Right atrium auricular region (tissue), 2 donors: ENCODE measurements at regions not wholly inside any gene's neighbourhood (a gene's known extent, or its start where the extent isn't known, plus 50 kb on each side); places are given as distances from the start of the nearest gene placed in this dataset.

Experiments
- DNase-seq: peaks from one replicate; pipeline ENCODE4 v3.0.0-alpha.2; 2019; ENCODE audit warnings: low spot score
- H3K27ac ChIP-seq, 2 donors: fragments of 200-600 bp; sonication (generic); 1 replicate in 1 of 2; 2 replicates in 1 of 2; pipeline ENCODE4 v1.5.1; 2016 to 2019
- H3K27me3 ChIP-seq, 2 donors: fragments of 200-600 bp; sonication (generic); one replicate each; pipeline versions ENCODE4 v1.5.1 to v1.6.0; 2017 to 2019
- H3K36me3 ChIP-seq: fragments of 200-600 bp; sonication (generic); one replicate; pipeline ENCODE4 v1.5.1; 2016
- H3K4me1 ChIP-seq, 2 donors: fragments of 200-600 bp; sonication (generic); one replicate each; pipeline versions ENCODE4 v1.5.1 to v1.6.0; 2017 to 2019
- H3K4me3 ChIP-seq, 2 donors: fragments of 200-600 bp; sonication (generic); 1 replicate in 1 of 2; 2 replicates in 1 of 2; pipeline ENCODE4 v1.5.1; 2017 to 2019; ENCODE audit warnings: mild to moderate bottlenecking in 1 of 2, moderate library complexity in 1 of 2
- H3K9me3 ChIP-seq, 2 donors: fragments of 200-600 bp; sonication (generic); one replicate each; pipeline ENCODE4 v1.5.1; 2019
- CTCF ChIP-seq, 2 donors: fragments of 200-600 bp; sonication (generic); IDR thresholded peaks; one replicate each; pipeline ENCODE4 v1.5.1; 2019; ENCODE audit warnings: antibody characterized with exemption in 2 of 2

GRCh38 chr4:19346636-19347035 is 905.1 kb upstream of the SLIT2 start:
- no peaks in the 10 kb centered on the region for H3K4me1 ChIP-seq
- H3K36me3 ChIP-seq = no peaks in the 10 kb centered on the region
- H3K9me3 ChIP-seq = no peaks in the 10 kb centered on the region
- no peaks in the 10 kb centered on the region for H3K27me3 ChIP-seq
- DNase-seq = no peak
- H3K27ac ChIP-seq = no peak overlapping the region
- no peak overlapping the region for H3K4me3 ChIP-seq
- TF ChIP-seq CTCF (IDR thresholded peaks at IDR 0.05) = no peak

DNA sequence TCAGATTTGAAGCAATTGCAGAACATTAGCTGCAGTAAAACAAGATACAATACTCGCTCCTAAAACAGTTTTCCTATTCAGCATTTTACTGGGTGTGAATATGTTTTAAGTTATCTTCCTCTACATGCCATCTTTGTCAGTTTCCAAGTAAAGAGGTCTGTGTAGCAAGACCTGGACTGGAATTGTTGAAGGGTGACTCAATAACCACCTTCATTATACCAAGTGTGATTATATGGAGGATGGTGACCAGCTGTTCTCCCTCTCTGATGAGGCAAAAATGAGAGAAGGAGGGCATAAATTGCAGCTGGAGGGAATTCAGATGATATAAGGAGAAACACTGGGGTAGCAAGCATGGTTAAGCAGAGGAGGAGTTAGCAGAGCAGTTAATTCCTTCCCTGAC is 922.1 kb upstream of the SLIT2 start:
- Histone ChIP-seq H3K27me3 (no peaks in the 10 kb centered on the region), H3K4me3 (no peak overlapping the region), H3K4me1 (no peaks in the 10 kb centered on the region), H3K36me3 (no peaks in the 10 kb centered on the region), H3K27ac (no peak overlapping the region), H3K9me3 (no peaks in the 10 kb centered on the region)
- TF ChIP-seq CTCF (IDR thresholded peaks at IDR 0.05) = no peak
- no peak for DNase-seq

- Histone ChIP-seq H3K4me1 (no peaks in the 10 kb centered on the region), H3K27me3 (no peaks in the 10 kb centered on the region), H3K36me3 (no peaks in the 10 kb centered on the region), H3K9me3 (no peaks in the 10 kb centered on the region), H3K4me3 (no peak overlapping the region), H3K27ac (no peak overlapping the region)
- DNase-seq = no peak
- no peak for TF ChIP-seq CTCF (IDR thresholded peaks at IDR 0.05)
Measured at GRCh38 chr4:19329077-19329476, 922.6 kb upstream of the SLIT2 start.

DNA sequence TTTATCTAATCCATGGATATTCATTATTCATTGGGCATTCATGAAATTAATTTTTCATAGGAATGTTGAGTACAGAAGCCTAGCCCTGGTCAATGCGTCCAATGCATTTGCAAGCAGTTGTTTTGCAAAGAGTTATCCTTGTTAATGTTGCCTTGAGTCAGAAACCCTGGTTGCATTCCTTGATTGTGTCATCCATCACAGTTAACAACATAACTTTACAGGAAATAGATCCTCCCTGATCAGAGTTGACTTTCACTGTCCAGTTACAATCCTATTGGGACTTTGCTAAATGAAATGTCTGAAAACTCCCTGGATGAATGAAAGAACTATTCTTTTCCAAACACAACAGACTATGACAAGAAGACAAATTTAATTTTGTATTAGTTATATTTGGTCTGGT is 924.3 kb upstream of the SLIT2 start:
- no peaks in the 10 kb centered on the region for H3K36me3 ChIP-seq
- no peak for DNase-seq
- no peak for TF ChIP-seq CTCF (IDR thresholded peaks at IDR 0.05)

GRCh38 chr4:19324184-19324583 is 927.5 kb upstream of the SLIT2 start:
- H3K27ac ChIP-seq = no peak overlapping the region
- H3K4me1 ChIP-seq = no peaks in the 10 kb centered on the region
- no peak overlapping the region for H3K4me3 ChIP-seq
- H3K9me3 ChIP-seq = no peaks in the 10 kb centered on the region
- TF ChIP-seq CTCF (IDR thresholded peaks at IDR 0.05) = no peak
- H3K36me3 ChIP-seq = no peaks in the 10 kb centered on the region
- DNase-seq = no peak
- H3K27me3 ChIP-seq = no peaks in the 10 kb centered on the region

More for the DNA sequence above, 924.3 kb upstream of the SLIT2 start:
- no peak overlapping the region for H3K27ac ChIP-seq
- no peaks in the 10 kb centered on the region for H3K27me3 ChIP-seq
- no peak overlapping the region for H3K4me3 ChIP-seq
- no peaks in the 10 kb centered on the region for H3K9me3 ChIP-seq
- no peaks in the 10 kb centered on the region for H3K4me1 ChIP-seq

- TF ChIP-seq CTCF (IDR thresholded peaks at IDR 0.05) = no peak
Measured at GRCh38 chr4:19319607-19320006, 932.1 kb upstream of the SLIT2 start.

More at GRCh38 chr4:19319607-19320006, 932.1 kb upstream of the SLIT2 start:
- no peak for DNase-seq
- H3K36me3 ChIP-seq = no peaks in the 10 kb centered on the region
- H3K27me3 ChIP-seq = no peaks in the 10 kb centered on the region
- H3K27ac ChIP-seq = no peak overlapping the region
- no peak overlapping the region for H3K4me3 ChIP-seq
- no peaks in the 10 kb centered on the region for H3K9me3 ChIP-seq
- H3K4me1 ChIP-seq = no peaks in the 10 kb centered on the region
